K562 (cell line): ENCODE measurements at regions not wholly inside any gene's neighbourhood (a gene's known extent, or its start where the extent isn't known, plus 50 kb on each side); places are given as distances from the start of the nearest gene placed in this dataset.

Experiments
- ATAC-seq: fragments of 200-7000 bp; cut with Tn5 transposase; 3 replicates; pipeline ENCODE4 v1.9.1; 2020; ENCODE audit warnings: moderate library complexity
- BruUV-seq: library from RNA; stranded (reverse); fragments of 400-500 nt; replicated peaks from 2 replicates; lab custom pipeline; 2021; lab: Mats Ljungman, UMichigan
- CTCF ChIA-PET: fragments of 300-600 bp; formaldehyde crosslinking; extraction: SDS; loops from one replicate; lab custom pipeline; 2021; ENCODE audit warnings: low intra/inter-chr PET ratio; lab: Yijun Ruan, JAX
- POLR2A ChIA-PET: fragments of 300-600, 350-650 bp; sonication (Branson Sonifier 250); formaldehyde crosslinking; extraction: SDS; loops from one replicate; lab custom pipeline; 2021; ENCODE audit warnings: antibody characterized with exemption, inconsistent platforms; lab: Yijun Ruan, JAX
- DNase-seq, 4 experiments: peaks; one replicate each; pipeline versions ENCODE4 v3.0.0 to v3.0.0-alpha.2; 2011 to 2018; ENCODE audit warnings: low spot score in 3 of 4, mixed read lengths in 3 of 4; ENCODE audit errors: extremely low read depth in 1 of 4
- FAIRE-seq: peaks from 2 replicates; lab custom pipeline; 2011; peaks lifted over from hg19 to GRCh38; lab: Jason Lieb, UNC
- H2AFZ ChIP-seq: 2 replicates; pipeline ENCODE4 v1.6.0; 2011; ENCODE audit warnings: low read depth, low read length, control low read depth, inconsistent platforms
- H3K27ac ChIP-seq: fragments of 200-600 bp; 3 replicates; pipeline ENCODE4 v1.8.0; 2011; ENCODE audit warnings: low read depth, mild to moderate bottlenecking, control low read depth, inconsistent platforms, low read length, moderate library complexity, mixed read lengths; ENCODE audit errors: extremely low read depth
- H3K27me3 ChIP-seq, 2 experiments: fragments of 300-600 bp in 1 of 2; 2 replicates in 1 of 2; 3 replicates in 1 of 2; pipeline versions ENCODE4 v1.6.0 to v1.8.0; 2011; ENCODE audit warnings: inconsistent platforms in 2 of 2, low read length in 2 of 2, mild to moderate bottlenecking in 1 of 2, mixed read lengths in 1 of 2, moderate library complexity in 1 of 2; ENCODE audit not compliant: control insufficient read depth in 2 of 2, insufficient read depth in 2 of 2
- H3K36me3 ChIP-seq: fragments of 300-600 bp; 3 replicates; pipeline ENCODE4 v1.8.0; 2011; ENCODE audit warnings: mild to moderate bottlenecking, low read length, inconsistent platforms; ENCODE audit not compliant: control insufficient read depth, insufficient read depth
- H3K4me1 ChIP-seq, 2 experiments: fragments of 200-600 bp in 1 of 2; replicated peaks in 1 of 2; 2 replicates in 1 of 2; 3 replicates in 1 of 2; pipeline versions ENCODE4 v1.5.1 to v1.8.0; 2011; ENCODE audit warnings: inconsistent platforms in 2 of 2, low read length in 2 of 2, mild to moderate bottlenecking in 1 of 2, mixed read lengths in 1 of 2, moderate library complexity in 1 of 2; ENCODE audit not compliant: control insufficient read depth in 2 of 2, insufficient read depth in 2 of 2
- H3K4me2 ChIP-seq: 2 replicates; pipeline ENCODE4 v1.6.1; 2011; ENCODE audit warnings: low read length, control low read depth, inconsistent platforms, mixed read lengths; ENCODE audit not compliant: insufficient read depth
- H3K4me3 ChIP-seq: fragments of 200-600 bp; sonication (generic), shearing (Covaris generic); 2 replicates; pipeline ENCODE4 v1.5.1; 2016; ENCODE audit warnings: control low read depth, inconsistent platforms
- H3K79me2 ChIP-seq: fragments of 200-600 bp; 3 replicates; pipeline ENCODE4 v1.8.0; 2011; ENCODE audit warnings: low read length, inconsistent platforms; ENCODE audit not compliant: control insufficient read depth, insufficient read depth
- H3K9ac ChIP-seq, 2 experiments: 2 replicates each; pipeline versions ENCODE4 v1.6.0 to v1.6.1; 2011; ENCODE audit warnings: low read depth in 2 of 2, low read length in 2 of 2, control low read depth in 1 of 2, inconsistent platforms in 1 of 2, mild to moderate bottlenecking in 1 of 2, mixed read lengths in 1 of 2; ENCODE audit not compliant: insufficient read depth in 1 of 2
- H3K9me1 ChIP-seq: one replicate; pipeline ENCODE4 v1.6.0; 2011; ENCODE audit warnings: inconsistent platforms, mild to moderate bottlenecking, low read length, moderate library complexity; ENCODE audit not compliant: control insufficient read depth, insufficient read depth
- H3K9me3 ChIP-seq: replicated peaks from 2 replicates; pipeline ENCODE4 v1.5.1; 2011; ENCODE audit warnings: low read depth, low read length, inconsistent platforms; ENCODE audit not compliant: control insufficient read depth, insufficient read depth
- H4K20me1 ChIP-seq: replicated peaks from 2 replicates; pipeline ENCODE4 v1.6.1; 2011; ENCODE audit warnings: low read length, inconsistent platforms, mixed read lengths; ENCODE audit not compliant: control insufficient read depth, insufficient read depth
- E4F1 ChIP-seq: fragments of 250-450 bp; sonication (Bioruptor Pico); IDR thresholded peaks from 2 replicates; pipeline ENCODE4 v1.5.0; 2021; ENCODE audit warnings: mild to moderate bottlenecking, borderline replicate concordance
- RFX1 ChIP-seq: fragments of 450-650 bp; IDR thresholded peaks from 2 replicates; pipeline ENCODE4 v1.6.1; 2016; ENCODE audit warnings: mild to moderate bottlenecking, moderate library complexity
- SNAPC5 ChIP-seq: fragments of 250-450 bp; sonication (Bioruptor Pico); IDR thresholded peaks from 2 replicates; pipeline ENCODE4 v1.8.0; 2021; ENCODE audit warnings: moderate library complexity, mild to moderate bottlenecking, inconsistent platforms
- XRCC4 ChIP-seq: IDR thresholded peaks from one replicate; pipeline ENCODE4 v1.6.1; 2011; ENCODE audit not compliant: insufficient read depth, insufficient read length; ENCODE audit errors: extremely low read depth
- ZNF699 ChIP-seq: fragments of 250-450 bp; sonication (Bioruptor Pico); IDR thresholded peaks from 2 replicates; pipeline ENCODE4 v1.8.0; 2021; ENCODE audit warnings: mild to moderate bottlenecking, moderate library complexity; ENCODE audit not compliant: insufficient replicate concordance
- whole genome bisulfite sequencing: fragments of 100-300 bp; shearing (Covaris generic); methylation state at CpG from one replicate; pipeline ENCODE4 v1.1.6; 2016; ENCODE audit warnings: low coverage, mixed read lengths; ENCODE audit not compliant: insufficient coverage; ENCODE audit errors: missing lambda C conversion rate; 5-methylcytosine and 5-hydroxymethylcytosine counted together
- in situ Hi-C: fragments of 300-500 bp; cut with MboI; formaldehyde crosslinking; loops from 4 replicates; pipeline ENCODE4 v1.15.0; 2018; ENCODE audit warnings: inconsistent platforms, mixed read lengths
- intact Hi-C: fragments of 100-400 bp; cut with micrococcal nuclease; formaldehyde crosslinking; loops from 2 replicates; pipeline ENCODE4 v1.14.2; 2022
- TF ChIP-seq, protein P1 (sequence below): sonication (generic); formaldehyde crosslinking; IDR thresholded peaks from 2 replicates; pipeline ENCODE4 v1.8.0; 2022; ENCODE audit warnings: mild to moderate bottlenecking, missing genetic modification reagents

- 4% methylated on average over 3 of the region's 3 CpGs for WGBS
- Histone ChIP-seq H3K9ac (no peak overlapping the region), H3K4me1 (no peaks in the 10 kb centered on the region; a peak in 1 of 5 replicates), H4K20me1 (no peaks in the 10 kb centered on the region), H3K4me3 (no peak overlapping the region), H3K79me2 (no peaks in the 10 kb centered on the region), H3K27me3 (peaks cover 24 to 40% of the 10 kb centered on the region in 2 experiments), H3K4me2 (no peak overlapping the region), H3K27ac (no peak overlapping the region), H3K9me1 (no peaks in the 10 kb centered on the region), H2AFZ (no peak overlapping the region), H3K36me3 (no peaks in the 10 kb centered on the region), H3K9me3 (no peaks in the 10 kb centered on the region)
- POLR2A ChIA-PET, result interaction anchor here (0.9 kb wide), 1 partner anchor 22 kb away, joined by 3 read pairs; no protein-coding TSS in a partner anchor
- no TSS peak for BruUV-seq
- DNase-seq (no peak), ATAC-seq (no peak), FAIRE-seq (no peak)
- in situ Hi-C loops, result no loop called here
- CTCF ChIA-PET, result no interaction called here
- intact Hi-C loops, result no loop called here
- no peak for TF ChIP-seq SNAPC5 (CRISPR knock-in tag)
- no peak for TF ChIP-seq ZNF699 (CRISPR knock-in tag)
- peak; percentile 3; the same call in 1 of the 2 replicates for TF ChIP-seq RFX1
- TF ChIP-seq, protein P1, sequence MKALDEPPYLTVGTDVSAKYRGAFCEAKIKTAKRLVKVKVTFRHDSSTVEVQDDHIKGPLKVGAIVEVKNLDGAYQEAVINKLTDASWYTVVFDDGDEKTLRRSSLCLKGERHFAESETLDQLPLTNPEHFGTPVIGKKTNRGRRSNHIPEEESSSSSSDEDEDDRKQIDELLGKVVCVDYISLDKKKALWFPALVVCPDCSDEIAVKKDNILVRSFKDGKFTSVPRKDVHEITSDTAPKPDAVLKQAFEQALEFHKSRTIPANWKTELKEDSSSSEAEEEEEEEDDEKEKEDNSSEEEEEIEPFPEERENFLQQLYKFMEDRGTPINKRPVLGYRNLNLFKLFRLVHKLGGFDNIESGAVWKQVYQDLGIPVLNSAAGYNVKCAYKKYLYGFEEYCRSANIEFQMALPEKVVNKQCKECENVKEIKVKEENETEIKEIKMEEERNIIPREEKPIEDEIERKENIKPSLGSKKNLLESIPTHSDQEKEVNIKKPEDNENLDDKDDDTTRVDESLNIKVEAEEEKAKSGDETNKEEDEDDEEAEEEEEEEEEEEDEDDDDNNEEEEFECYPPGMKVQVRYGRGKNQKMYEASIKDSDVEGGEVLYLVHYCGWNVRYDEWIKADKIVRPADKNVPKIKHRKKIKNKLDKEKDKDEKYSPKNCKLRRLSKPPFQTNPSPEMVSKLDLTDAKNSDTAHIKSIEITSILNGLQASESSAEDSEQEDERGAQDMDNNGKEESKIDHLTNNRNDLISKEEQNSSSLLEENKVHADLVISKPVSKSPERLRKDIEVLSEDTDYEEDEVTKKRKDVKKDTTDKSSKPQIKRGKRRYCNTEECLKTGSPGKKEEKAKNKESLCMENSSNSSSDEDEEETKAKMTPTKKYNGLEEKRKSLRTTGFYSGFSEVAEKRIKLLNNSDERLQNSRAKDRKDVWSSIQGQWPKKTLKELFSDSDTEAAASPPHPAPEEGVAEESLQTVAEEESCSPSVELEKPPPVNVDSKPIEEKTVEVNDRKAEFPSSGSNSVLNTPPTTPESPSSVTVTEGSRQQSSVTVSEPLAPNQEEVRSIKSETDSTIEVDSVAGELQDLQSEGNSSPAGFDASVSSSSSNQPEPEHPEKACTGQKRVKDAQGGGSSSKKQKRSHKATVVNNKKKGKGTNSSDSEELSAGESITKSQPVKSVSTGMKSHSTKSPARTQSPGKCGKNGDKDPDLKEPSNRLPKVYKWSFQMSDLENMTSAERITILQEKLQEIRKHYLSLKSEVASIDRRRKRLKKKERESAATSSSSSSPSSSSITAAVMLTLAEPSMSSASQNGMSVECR (CRISPR knock-in tag), result no peak
- no peak for TF ChIP-seq E4F1 (CRISPR knock-in tag)
- no peak for TF ChIP-seq XRCC4
Measured at GRCh38 chr6:14291331-14291730, 173.8 kb downstream of the CD83 start.
